ENCODE measurements at regions not wholly inside any gene's neighbourhood (a gene's known extent, or its start where the extent isn't known, plus 50 kb on each side); places are given as distances from the start of the nearest gene placed in this dataset.

GRCh38 chr10:78301481-78301880, 267.8 kb downstream of the RPS24 start:
- no peak for DNase-seq

GRCh38 chr10:78301891-78302738, 268.5 kb downstream of the RPS24 start:
- peak in 2 of 3 donors; percentile 14 to 17 for DNase-seq

GRCh38 chr10:78302739-78302988, 269.0 kb downstream of the RPS24 start:
- peak in 1 of 3 donors; percentile 10 for DNase-seq

- DNase-seq: peak; percentile 96 to 98 (median 98)
Observed at GRCh38 chr10:78302989-78303854, 269.6 kb downstream of the RPS24 start.

- no peak for DNase-seq
Observed at GRCh38 chr10:78304091-78305045, 270.7 kb downstream of the RPS24 start.

- DNase-seq: no peak
Observed at GRCh38 chr10:78305311-78305710, 271.6 kb downstream of the RPS24 start.

GRCh38 chr10:78306358-78306757, 272.7 kb downstream of the RPS24 start:
- no peak for DNase-seq

GRCh38 chr10:78307576-78307975, 273.9 kb downstream of the RPS24 start:
- DNase-seq: no peak

- no peak for DNase-seq
Observed at GRCh38 chr10:78309536-78310237, 276.0 kb downstream of the RPS24 start.

- no peak for DNase-seq
Observed at GRCh38 chr10:78310481-78311080, 276.9 kb downstream of the RPS24 start.

- no peak for DNase-seq
Observed at GRCh38 chr10:78312197-78313047, 278.8 kb downstream of the RPS24 start.

GRCh38 chr10:78313048-78313381, 279.4 kb downstream of the RPS24 start:
- no peak for DNase-seq

- DNase-seq: no peak
Observed at GRCh38 chr10:78313636-78314035, 280.0 kb downstream of the RPS24 start.

GRCh38 chr10:78314651-78315050, 281.0 kb downstream of the RPS24 start:
- DNase-seq: no peak

- no peak for DNase-seq
Observed at GRCh38 chr10:78316451-78316931, 282.8 kb downstream of the RPS24 start.

GRCh38 chr10:78318305-78318704, 284.6 kb downstream of the RPS24 start:
- DNase-seq: no peak

- no peak for DNase-seq
Observed at GRCh38 chr10:78319371-78319770, 285.7 kb downstream of the RPS24 start.

- no peak for DNase-seq
Observed at GRCh38 chr10:78319841-78320240, 286.2 kb downstream of the RPS24 start.

GRCh38 chr10:78320506-78320905, 286.8 kb downstream of the RPS24 start:
- DNase-seq: no peak

GRCh38 chr10:78321000-78321399, 287.3 kb downstream of the RPS24 start:
- DNase-seq: no peak

GRCh38 chr10:78321500-78321899, 287.8 kb downstream of the RPS24 start:
- DNase-seq: no peak

Data from suppressor macrophage treated with lipopolysaccharide for 1 hour (primary cell).